ENCODE measurements at regions not wholly inside any gene's neighbourhood (a gene's known extent, or its start where the extent isn't known, plus 50 kb on each side); places are given as distances from the start of the nearest gene placed in this dataset.

DNA sequence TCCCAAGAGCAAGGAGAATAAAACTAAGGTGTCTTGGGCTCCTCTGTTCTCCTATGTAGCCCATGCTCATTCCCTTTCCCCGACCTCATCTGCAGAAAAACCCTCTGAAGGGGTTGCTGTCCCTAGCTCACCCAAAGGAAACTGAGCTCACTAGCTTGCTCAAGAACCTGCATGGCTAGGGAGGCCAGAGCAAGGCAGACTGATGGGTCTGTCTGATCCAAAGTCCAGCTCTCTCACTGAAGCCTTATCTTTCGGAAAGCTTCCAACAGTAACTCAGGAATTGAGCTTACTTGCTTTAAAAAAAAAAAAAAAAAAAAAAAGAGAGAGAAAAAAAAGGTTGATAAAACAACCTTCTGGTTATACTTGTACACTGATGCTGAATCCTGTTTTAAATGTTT is 141.4 kb upstream of the TOPAZ1 start:
- Histone ChIP-seq H3K9me3 (no peaks in the 10 kb centered on the region), H3K4me1 (no peaks in the 10 kb centered on the region)
- intact Hi-C loops (cut with DNase I) = no loop called here

GRCh38 chr3:44104043-44104442 is 137.6 kb upstream of the TOPAZ1 start:
- no peaks in the 10 kb centered on the region for H3K4me1 ChIP-seq
- H3K27me3 ChIP-seq = no peaks in the 10 kb centered on the region
- no peak overlapping the region for H3K4me3 ChIP-seq
- no peak for TF ChIP-seq POLR2AphosphoS5 (IDR thresholded peaks at IDR 0.05; ENCODE audit: insufficient read depth in 1 of 2, low read depth in 1 of 2)
- TF ChIP-seq POLR2A (IDR thresholded peaks at IDR 0.05) = no peak
- TF ChIP-seq CTCF (IDR thresholded peaks at IDR 0.05) = no peak
- no peak overlapping the region for H3K27ac ChIP-seq
- DNase-seq (ENCODE audit: extremely low spot score in 2 of 2) = peak in 1 of 2 donors; percentile 65
- no peaks in the 10 kb centered on the region for H3K9me3 ChIP-seq
- no peaks in the 10 kb centered on the region for H3K36me3 ChIP-seq
- intact Hi-C loops (cut with DNase I) = no loop called here

More for the DNA sequence above, 141.4 kb upstream of the TOPAZ1 start:
- TF ChIP-seq CTCF (IDR thresholded peaks at IDR 0.05) (no peak), POLR2A (IDR thresholded peaks at IDR 0.05) (no peak), POLR2AphosphoS5 (IDR thresholded peaks at IDR 0.05; ENCODE audit: insufficient read depth in 1 of 2, low read depth in 1 of 2) (no peak)
- Histone ChIP-seq H3K36me3 (no peaks in the 10 kb centered on the region), H3K4me3 (no peak overlapping the region), H3K27ac (no peak overlapping the region), H3K27me3 (no peaks in the 10 kb centered on the region)
- peak in 1 of 2 donors; percentile 32 for DNase-seq (ENCODE audit: extremely low spot score in 2 of 2)

DNA sequence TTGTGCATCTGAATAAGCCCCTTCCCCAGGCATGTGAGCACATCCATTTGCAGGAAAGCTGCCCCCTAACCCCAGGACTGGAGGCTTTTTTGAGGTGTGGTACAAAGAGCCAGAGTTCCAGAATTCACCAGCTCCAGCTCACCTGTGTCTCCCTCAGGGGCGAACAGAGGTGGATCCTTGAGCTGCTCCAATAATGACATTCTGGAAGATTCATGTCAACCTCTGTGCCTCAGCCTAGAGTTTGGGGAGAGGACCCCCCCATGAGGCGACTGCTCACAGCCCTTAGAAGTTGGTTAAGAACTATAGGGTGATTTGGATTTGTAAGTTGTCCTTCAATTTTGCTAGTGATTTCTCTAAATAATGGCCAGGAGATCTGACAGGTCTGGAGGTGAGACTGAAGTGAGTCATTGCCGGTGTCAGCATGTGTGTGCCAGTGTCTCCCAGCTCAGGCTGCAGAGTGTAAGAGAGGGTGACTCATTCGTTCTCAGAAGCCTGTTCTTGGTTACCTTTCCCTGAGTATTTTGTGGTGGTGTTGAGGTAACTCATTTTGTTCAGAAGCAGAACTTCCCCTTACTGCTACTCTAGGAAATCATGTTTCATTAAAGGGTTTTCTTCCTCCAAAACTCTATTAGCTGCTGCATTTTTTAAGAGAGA is 136.9 kb upstream of the TOPAZ1 start:
- TF ChIP-seq POLR2A (IDR thresholded peaks at IDR 0.05) (no peak), CTCF (IDR thresholded peaks at IDR 0.05) (no peak), POLR2AphosphoS5 (IDR thresholded peaks at IDR 0.05; ENCODE audit: insufficient read depth in 1 of 2, low read depth in 1 of 2) (no peak)
- H3K36me3 ChIP-seq = no peaks in the 10 kb centered on the region
- no peak for DNase-seq (ENCODE audit: extremely low spot score in 2 of 2)

GRCh38 chr3:44105571-44105970 is 136.1 kb upstream of the TOPAZ1 start:
- H3K4me1 ChIP-seq = no peaks in the 10 kb centered on the region
- no peaks in the 10 kb centered on the region for H3K36me3 ChIP-seq
- no peaks in the 10 kb centered on the region for H3K27me3 ChIP-seq
- H3K27ac ChIP-seq = no peak overlapping the region
- DNase-seq (ENCODE audit: extremely low spot score in 2 of 2) = no peak
- intact Hi-C loops (cut with DNase I) = no loop called here
- TF ChIP-seq POLR2A (IDR thresholded peaks at IDR 0.05) = no peak
- no peak for TF ChIP-seq POLR2AphosphoS5 (IDR thresholded peaks at IDR 0.05; ENCODE audit: insufficient read depth in 1 of 2, low read depth in 1 of 2)
- no peak for TF ChIP-seq CTCF (IDR thresholded peaks at IDR 0.05)
- no peaks in the 10 kb centered on the region for H3K9me3 ChIP-seq
- no peak overlapping the region for H3K4me3 ChIP-seq

More for the DNA sequence above, 136.9 kb upstream of the TOPAZ1 start:
- no peak overlapping the region for H3K4me3 ChIP-seq
- H3K27me3 ChIP-seq = no peaks in the 10 kb centered on the region
- intact Hi-C loops (cut with DNase I) = no loop called here
- H3K27ac ChIP-seq = no peak overlapping the region
- no peaks in the 10 kb centered on the region for H3K9me3 ChIP-seq
- H3K4me1 ChIP-seq = no peaks in the 10 kb centered on the region

GRCh38 chr3:44106756-44107155 is 134.9 kb upstream of the TOPAZ1 start:
- Histone ChIP-seq H3K9me3 (no peaks in the 10 kb centered on the region), H3K27ac (no peak overlapping the region), H3K27me3 (no peaks in the 10 kb centered on the region), H3K4me1 (no peaks in the 10 kb centered on the region), H3K36me3 (no peaks in the 10 kb centered on the region), H3K4me3 (no peak overlapping the region)
- TF ChIP-seq CTCF (IDR thresholded peaks at IDR 0.05) (no peak), POLR2A (IDR thresholded peaks at IDR 0.05) (no peak), POLR2AphosphoS5 (IDR thresholded peaks at IDR 0.05; ENCODE audit: insufficient read depth in 1 of 2, low read depth in 1 of 2) (no peak)
- no peak for DNase-seq (ENCODE audit: extremely low spot score in 2 of 2)
- intact Hi-C loops (cut with DNase I) = no loop called here

All from vagina (tissue), 2 donors.